GM18868 (cell line): ENCODE measurements at regions not wholly inside any gene's neighbourhood (a gene's known extent, or its start where the extent isn't known, plus 50 kb on each side); places are given as distances from the start of the nearest gene placed in this dataset.
A peak's percentile ranks its signal among the peaks of the same experiment; 100 is the strongest.

Experiments
- ATAC-seq: cut with Tn5 transposase; IDR thresholded peaks from one replicate; pipeline ENCODE4 v1.9.1; 2021; ENCODE audit warnings: mild to moderate bottlenecking, moderate library complexity; ENCODE audit not compliant: unreplicated experiment

DNA sequence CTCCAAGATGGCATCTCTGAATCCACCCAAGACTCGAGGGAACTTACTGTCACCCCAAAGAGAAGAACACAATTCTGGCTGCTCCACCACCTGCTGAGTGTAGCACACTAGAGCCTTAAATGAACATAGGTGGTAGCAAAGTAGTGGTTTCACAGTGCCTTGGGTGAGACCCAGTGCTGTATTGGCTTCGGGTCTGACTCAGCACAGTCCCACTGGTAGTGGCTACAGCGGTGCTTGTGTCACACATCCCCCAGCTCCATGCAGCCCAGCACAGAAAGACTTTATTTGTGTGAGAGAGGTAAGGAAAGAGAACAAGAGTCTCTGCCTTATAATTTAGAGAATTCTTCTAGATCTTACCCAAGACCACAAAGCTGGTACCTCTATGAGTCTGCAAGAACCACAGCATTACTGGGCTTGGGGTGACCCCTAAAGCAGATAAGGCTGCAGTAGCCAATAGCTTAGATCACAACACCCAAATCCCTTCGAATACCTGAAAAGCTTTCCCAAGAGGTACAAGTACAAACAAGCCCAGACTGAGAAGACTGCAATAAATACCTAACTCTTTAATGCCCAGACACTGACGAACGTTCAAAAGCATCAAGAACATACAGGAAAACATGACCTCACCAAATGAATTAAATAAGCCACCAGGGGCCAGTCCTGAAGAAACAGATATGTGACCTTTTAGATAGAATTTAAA lies 83.3 kb upstream of the SLC38A4 start:
- ATAC-seq = no peak

DNA sequence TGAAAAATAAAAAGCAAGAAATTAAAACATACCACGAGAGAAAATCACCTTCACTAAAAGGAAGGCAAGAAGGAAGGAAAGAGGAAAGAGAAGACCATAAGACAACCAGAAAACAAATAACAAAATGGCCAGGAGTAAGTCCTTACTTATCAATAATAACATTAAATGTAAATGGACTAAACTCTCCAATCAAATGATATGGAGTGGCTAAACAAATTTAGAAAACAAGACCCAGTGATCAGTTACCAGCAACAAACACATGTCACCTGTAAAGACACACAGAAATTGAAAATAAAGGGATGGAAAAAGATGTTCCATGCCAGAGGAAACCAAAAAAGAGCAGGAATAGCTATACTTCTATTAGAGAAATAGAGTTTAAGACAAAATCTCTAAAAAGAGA lies 85.0 kb upstream of the SLC38A4 start:
- ATAC-seq = no peak

DNA sequence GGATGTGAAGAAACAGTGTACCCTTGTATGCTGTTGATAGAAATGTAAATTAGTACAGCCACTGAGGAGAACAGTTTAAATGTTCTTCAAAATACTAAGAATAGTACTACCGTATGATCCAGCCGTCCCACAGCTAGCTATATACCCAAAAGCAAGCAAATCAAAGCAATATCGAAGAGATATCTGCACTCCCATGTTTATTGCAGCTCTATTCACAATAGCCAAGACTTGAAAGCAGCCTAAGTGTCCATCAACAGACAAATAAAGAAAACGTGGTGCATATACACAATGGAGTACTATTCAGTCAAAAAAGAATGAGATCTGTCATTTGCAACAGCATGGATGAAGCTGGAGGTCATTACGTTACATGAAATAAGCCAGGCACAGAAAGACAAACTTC lies 88.5 kb upstream of the SLC38A4 start:
- no peak for ATAC-seq

DNA sequence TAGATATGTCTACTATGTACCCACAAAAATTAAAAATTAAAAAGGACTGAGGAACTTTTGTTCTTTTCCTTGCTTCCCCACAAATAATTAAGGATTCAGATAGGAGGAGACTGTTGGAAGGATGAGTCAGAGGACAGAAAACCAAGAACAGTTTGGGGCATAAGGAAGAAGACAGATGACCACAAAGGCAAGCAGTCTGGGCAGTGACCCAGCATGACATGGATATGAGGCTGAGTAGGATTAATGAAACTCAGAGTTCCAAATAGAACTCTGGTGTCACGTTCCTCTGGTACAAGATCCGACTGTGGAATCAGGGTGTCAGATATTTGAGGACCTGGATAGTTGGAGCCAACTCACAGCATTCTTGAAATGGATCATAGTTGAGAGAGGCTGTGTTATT lies 89.3 kb upstream of the SLC38A4 start:
- no peak for ATAC-seq

DNA sequence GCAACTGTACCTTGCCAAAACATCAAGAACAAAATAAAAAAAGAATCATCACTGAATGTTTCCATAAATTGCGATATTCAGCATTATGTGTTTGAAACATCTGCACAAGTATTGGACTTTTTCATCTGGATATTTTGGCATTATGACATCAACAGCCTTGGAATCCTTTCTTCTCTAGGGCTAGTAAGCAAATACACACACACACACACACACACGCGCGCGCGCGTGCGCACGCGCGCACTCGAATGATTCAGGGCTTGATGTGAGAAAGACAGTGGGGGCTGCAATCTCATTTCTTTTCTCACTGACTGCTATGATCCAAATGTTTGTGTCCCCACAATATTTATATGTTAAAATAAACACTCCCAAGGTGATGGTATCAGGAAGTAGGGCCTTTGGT lies 90.0 kb upstream of the SLC38A4 start:
- no peak for ATAC-seq

DNA sequence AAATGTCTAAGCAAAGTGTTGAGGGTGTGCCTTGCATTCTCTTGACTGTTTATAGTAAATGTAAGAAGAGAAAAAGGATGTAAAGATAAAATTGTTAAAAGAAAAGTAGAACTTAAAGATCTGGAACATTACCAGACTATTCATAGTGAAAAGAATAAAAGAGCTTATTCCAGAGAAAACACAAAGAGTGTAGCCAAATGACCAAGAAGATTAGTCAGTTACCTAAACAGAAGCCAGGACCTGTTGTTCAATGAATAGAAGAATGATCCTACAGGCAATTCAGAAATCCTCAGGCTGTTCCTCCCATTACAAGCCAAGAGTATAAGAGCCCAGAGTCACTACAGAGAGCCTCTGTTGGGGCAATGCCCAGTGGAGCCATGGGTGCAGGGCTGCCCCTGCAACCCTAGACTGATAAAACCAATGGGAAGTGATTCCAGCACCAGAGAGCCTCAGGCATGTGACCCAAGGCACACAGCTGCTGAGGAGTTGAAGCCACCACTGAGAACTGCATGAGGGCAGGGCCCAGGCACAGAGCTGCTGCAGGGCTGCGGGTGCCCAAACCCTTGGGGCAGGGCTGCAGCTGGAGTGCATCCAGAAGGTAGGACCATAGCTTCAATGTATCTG lies 91.1 kb upstream of the SLC38A4 start:
- ATAC-seq = no peak

DNA sequence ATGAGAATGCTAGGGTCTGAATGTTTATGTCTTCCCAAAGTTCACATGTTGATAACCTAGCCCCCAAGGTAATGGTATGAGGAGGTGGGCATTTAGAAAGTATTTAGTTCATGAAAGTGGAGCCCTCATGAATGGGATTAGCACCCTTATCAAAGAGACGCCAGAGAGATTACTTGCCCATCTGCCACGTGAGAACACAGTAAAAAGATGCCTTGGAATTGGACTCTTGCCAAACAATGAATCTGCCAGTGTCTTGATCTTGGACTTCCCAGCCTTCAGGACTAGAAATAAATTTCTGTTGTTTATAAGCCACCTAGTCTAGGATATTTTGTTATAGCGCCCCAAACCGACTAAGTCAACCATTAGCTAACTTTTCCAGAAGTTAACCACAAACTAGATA lies 92.0 kb upstream of the SLC38A4 start:
- no peak for ATAC-seq

DNA sequence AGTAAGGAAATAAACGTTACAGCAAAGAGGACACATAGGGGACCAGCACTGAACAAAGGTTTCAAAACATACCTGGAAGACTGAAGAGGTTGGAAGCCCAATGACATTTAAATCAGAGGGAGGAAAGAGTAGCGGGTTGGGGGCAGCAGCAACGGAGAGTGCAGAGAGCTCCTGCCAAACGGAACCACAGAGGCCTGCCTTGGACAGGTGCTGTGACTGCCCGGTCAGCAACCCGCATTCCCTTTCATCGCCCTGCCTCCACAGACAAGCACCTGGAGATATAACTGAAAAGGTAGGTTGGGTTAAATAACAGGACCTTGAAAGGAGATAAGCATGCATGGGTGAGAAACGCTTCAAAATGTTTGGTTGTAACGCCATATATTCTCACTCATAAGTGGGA lies 92.8 kb upstream of the SLC38A4 start:
- no peak for ATAC-seq

DNA sequence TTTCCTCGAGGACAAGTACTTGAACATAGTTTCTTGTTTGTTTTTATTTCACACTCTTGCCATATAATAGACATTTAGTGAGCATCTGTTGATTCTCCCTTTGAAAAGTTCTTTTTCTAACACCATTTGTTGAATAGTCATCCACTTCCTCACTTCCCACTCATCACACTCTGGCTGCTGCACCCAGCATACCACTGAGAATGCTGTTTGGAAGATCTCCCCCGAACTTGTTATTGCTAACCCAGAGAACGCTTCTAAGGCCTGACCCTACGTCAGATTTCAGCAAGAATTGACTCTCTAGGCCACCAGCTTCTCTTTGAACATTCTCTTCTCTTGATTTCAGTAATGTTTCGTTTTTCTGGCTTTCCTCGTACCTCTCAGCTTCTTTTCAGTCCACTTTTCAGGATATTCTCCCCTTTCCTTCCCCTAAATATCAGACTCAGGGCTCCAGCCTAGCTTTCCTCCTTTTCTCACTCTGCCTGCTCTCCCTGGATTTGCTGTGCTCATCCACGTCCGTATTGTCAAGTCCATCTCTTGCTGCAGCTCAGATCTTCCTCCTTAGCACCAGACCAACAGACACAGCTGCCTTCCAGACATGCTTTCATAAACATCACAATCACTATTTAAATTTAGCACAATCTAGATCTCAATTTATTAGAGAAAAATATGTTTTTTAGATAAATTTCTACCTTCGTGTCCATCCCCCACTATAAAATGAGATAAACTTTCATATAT lies 94.0 kb upstream of the SLC38A4 start:
- no peak for ATAC-seq

DNA sequence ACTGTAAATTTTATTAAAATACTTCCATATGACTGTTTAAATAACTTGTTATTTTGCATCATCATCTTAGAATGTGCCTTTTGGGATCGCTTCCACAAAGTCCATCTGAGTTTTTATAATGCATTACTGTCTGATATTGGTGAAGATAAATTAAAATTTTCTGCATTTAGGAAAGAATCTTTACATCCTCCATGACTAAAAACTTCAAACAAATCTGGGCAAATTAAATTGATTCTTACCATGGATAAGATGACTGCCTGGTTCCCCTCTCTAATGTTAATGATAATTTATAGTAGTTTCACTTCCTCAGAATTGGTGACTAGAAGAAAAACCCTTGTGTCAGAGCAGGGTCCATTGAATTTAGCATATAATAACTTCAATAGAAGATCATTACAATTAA lies 94.7 kb upstream of the SLC38A4 start:
- peak; percentile 53 for ATAC-seq

DNA sequence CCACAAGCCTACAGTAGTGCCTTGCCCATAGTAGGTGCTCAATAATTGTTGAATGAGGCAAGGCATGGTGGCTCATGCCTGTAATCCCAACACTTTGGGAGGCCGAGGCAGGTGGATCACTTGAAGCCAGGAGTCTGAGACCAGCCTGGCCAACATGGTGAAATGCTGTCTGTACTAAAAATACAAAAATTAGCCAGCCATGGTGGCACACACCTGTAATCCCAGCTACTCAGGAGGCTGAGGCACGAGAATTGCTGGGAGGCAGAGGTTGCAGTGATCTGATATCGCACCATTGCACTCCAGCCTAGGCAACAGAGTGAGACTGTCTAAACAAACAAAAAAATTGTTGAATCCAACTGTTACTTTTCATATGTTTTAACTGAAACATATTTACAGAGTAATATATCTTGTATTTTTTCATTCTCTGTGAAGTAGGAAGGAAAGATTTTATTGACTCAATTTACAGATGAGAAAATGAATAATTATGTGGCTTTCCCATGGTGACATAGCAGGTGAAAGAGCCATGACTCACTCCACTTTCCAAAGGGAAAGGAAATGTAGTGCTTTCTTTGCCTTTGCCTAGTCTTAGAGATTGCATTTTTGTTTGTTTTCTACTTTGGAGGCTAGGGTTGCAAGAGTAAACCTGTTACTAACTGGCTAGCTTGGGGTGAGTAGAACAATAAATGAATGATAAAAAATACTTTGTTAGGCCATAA lies 95.4 kb upstream of the SLC38A4 start:
- ATAC-seq = no peak

DNA sequence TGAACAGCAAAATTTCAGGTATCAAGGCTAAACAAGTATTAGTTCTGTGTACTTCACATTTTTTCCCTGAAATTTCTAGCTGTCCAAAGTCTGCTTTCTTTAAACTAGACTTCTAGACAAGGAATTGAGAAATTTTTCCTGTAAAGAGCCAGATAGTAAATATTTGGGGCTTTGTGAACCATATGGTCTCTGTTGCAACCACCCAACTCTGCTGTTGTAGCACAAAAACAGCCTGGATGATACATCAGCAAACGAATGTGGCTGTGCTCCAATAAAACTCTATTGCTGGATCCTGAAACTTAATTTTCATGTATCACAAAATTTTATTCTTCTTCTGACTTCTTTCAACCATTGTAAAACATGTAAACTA lies 96.0 kb upstream of the SLC38A4 start:
- no peak for ATAC-seq

DNA sequence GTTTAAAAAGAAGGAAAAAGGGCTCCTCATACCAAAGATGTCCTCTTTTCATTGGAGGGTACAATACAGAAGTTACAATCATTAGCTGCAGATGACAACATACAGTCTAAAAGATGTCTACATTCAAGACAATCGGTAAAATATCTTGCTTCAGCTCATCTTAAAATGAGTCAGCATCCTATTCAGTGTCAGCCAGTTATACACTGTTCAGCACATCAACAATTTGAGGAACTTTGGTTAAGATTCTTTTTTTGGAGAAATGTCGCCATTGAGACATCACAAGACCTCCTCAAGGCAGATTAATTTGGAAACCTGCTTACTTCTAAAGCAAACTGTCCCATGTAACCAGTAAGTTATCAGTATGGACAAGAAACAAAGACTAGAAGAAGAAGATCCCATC lies 100.7 kb upstream of the SLC38A4 start:
- ATAC-seq = no peak

DNA sequence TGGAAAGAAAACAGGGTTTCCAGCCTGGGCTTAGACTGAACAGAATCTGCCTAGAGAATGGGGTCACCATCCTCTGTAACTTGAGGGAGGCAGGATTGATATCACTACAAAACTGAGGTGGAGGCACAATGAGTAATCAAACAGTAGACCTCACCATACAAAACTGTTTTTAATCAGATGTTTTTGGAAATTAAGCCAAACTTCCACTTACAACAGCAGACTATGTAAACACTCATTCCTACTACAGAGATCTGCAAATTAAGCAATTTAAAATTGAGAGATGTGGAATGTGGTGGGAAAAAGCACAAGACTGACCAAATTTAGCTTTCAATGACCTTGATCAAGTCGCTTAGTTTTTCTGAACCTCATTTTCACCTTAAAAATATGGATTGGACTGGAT lies 104.3 kb upstream of the SLC38A4 start:
- no peak for ATAC-seq

DNA sequence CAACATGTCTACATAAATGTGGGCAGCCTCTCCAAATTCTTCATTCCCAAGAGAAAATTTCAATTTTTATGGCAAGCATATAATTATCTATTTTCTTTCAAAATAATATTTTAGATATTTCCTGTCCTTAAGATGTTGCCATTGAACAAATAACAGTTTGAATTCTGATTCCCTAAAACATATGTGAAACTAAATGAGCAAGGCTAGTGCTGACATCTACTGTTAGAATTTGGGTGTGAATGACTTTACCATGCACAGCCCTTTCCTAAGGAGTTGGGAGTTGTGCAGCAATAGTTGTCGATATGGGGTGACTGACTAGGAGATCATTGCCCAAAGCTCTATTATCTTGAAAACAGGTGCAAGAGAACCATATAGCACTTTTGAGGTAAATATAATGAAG lies 108.2 kb upstream of the SLC38A4 start:
- no peak for ATAC-seq

DNA sequence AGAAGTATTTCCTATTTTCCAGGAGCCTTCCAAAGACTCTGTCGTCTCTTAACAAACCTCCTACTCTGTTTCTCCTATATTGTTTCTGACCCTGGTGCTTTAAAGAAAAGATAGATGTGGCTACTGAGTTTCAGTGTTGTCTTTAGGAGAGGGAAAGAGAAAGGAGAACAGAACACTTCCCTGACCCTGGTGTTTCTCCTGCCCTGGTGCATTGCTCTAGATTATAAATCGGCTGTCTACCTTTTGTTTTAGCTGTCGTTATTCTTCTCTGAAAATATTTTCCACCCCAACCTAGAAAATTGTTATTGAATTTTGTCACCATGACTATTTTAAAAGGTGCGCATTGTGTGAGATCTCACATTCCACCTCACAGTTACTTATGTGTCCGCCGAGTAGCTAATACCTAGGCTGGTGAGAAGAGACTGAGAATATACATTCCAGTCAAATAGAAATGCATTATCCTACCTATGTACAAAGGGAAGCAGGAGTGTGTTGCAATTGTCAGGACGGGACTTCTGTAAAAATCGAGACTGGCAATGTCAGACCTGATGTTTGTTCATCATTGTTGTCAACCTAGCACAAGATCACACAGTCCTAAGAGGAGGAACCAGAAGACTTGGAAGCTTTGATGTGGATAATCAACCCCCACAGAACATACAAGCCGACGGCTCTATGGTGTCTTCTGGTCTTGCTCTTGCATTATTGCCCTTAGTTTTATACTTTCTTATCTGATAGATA lies 108.7 kb upstream of the SLC38A4 start:
- ATAC-seq = no peak

DNA sequence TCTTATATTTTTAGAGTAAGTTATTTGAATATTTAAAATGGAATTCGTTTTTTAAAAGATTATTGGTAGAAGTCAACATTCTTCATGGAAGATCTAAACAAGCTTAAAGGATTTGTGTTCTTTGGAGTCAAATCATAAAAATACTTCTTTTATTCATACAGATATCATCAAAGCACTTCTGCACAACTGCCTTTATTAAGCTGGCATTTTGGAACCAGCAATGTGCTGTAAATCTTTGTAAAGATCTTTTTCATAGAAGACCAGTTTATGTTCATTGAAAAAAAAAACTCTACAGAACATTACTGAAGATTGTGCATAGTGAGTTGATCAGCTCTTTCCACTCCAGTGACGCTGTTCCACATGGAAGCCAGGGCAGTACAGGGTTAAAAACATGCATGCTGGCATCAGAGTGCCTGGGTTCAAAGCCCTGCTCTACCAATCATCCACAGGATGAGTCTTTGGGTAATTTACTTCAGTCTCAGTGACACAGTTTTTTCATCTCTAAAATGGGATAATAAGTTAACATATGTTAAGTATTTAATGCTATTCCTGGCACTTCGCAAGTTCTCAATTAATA lies 109.6 kb upstream of the SLC38A4 start:
- ATAC-seq = no peak

DNA sequence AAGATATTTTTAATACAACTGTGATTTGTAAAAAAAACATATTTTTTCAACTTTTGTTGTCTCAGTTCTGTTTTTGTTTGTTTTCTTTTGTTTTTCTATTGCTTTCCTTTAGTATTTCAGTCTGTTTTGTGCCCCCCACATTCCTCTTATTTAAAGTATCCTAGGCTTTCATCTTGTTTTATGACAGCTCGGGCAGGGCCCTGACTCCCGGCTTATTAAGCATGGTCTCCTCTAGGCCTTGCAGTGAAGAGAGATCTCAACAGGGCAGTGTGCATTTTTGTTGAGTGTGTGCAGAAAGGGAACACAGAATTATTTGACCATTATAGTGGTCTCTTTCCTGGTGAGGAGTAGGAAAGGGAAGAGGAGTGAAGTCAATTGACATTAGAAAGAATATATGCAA lies 110.2 kb upstream of the SLC38A4 start:
- no peak for ATAC-seq

DNA sequence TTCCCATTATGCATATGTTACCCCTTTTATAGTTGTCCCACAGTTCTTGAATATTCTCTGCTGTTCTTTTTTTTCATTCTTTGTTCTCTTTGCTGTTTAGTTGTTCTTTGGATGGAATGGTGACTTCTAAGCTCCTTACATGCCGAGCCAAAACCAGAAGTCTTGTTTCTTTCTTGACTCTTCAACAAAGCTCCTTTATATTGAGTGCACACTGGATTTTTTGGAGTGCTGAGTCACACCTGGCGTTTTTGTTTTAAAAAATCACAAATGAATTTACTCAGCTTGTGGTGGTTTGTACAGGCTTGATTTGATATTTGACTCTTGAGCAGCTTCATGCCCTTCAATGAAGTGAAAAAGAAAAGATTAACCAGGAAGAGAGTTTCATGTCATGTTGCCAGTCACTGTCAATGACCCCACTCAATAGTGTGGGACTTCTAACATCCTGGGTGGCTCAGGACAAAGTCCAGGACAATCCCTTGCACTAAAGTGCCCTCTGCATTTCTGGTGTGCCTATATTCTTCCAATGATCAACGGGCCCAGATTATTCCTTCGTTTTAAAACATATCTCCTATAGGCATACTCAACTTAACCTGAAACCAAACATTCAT lies 112.4 kb upstream of the SLC38A4 start:
- ATAC-seq = no peak

DNA sequence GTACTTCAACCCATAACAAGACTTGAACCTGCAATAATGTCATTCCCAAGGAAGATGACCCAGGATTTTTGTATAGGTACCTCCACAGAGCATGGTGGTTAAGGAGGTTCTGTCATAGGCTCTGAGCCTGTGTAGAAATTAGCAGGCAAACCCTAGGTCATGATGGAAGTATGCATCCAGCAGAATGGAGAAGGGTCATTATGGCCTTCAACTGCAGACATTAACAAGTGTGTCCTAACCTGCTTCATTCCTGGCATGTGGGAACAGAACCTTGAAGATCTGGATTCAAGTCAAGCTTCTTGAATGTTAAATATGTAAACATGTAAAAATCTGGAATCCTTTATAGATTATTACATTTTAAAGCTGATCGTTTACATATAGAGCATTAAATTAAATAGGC lies 116.2 kb upstream of the SLC38A4 start:
- no peak for ATAC-seq
